Progenitor cell of endocrine pancreas (in vitro differentiated cells): ENCODE measurements at regions not wholly inside any gene's neighbourhood (a gene's known extent, or its start where the extent isn't known, plus 50 kb on each side); places are given as distances from the start of the nearest gene placed in this dataset.

ENCODE experiments used
- DNase-seq: peaks from one replicate; pipeline ENCODE4 v3.0.0; 2021; ENCODE audit warnings: low spot score; ENCODE audit not compliant: unreplicated experiment
- H3K27ac Mint-ChIP-seq: 2 replicates; pipeline ENCODE4 v1.8.0; 2021; ENCODE audit warnings: mild to moderate bottlenecking, moderate library complexity, mixed read lengths
- H3K27me3 Mint-ChIP-seq: 2 replicates; pipeline ENCODE4 v1.8.0; 2021; ENCODE audit warnings: mixed read lengths
- H3K36me3 Mint-ChIP-seq: 2 replicates; pipeline ENCODE4 v1.8.0; 2022; ENCODE audit warnings: mixed read lengths; ENCODE audit not compliant: insufficient read depth
- H3K4me1 Mint-ChIP-seq: 2 replicates; pipeline ENCODE4 v1.8.0; 2021; ENCODE audit warnings: low read depth, mixed read lengths
- H3K4me3 Mint-ChIP-seq: 2 replicates; pipeline ENCODE4 v1.8.0; 2021; ENCODE audit warnings: low read depth, mild to moderate bottlenecking, moderate library complexity, mixed read lengths
- H3K9me3 Mint-ChIP-seq: 2 replicates; pipeline ENCODE4 v1.8.0; 2021; ENCODE audit warnings: low read depth, mixed read lengths
- TF ChIP-seq, protein P1 (sequence below): fragments of 200-600 bp; sonication (generic); IDR thresholded peaks from one replicate; pipeline ENCODE4 v1.5.0; 2021; ENCODE audit warnings: antibody characterized with exemption, mild to moderate bottlenecking; ENCODE audit not compliant: unreplicated experiment

- H3K27ac Mint-ChIP-seq, result no peak overlapping the region
- no peak overlapping the region for H3K4me3 Mint-ChIP-seq
- no peak for DNase-seq
- no peaks in the 10 kb centered on the region for H3K9me3 Mint-ChIP-seq
- H3K4me1 Mint-ChIP-seq, result no peaks in the 10 kb centered on the region
- H3K36me3 Mint-ChIP-seq, result no peaks in the 10 kb centered on the region
- TF ChIP-seq, protein P1, sequence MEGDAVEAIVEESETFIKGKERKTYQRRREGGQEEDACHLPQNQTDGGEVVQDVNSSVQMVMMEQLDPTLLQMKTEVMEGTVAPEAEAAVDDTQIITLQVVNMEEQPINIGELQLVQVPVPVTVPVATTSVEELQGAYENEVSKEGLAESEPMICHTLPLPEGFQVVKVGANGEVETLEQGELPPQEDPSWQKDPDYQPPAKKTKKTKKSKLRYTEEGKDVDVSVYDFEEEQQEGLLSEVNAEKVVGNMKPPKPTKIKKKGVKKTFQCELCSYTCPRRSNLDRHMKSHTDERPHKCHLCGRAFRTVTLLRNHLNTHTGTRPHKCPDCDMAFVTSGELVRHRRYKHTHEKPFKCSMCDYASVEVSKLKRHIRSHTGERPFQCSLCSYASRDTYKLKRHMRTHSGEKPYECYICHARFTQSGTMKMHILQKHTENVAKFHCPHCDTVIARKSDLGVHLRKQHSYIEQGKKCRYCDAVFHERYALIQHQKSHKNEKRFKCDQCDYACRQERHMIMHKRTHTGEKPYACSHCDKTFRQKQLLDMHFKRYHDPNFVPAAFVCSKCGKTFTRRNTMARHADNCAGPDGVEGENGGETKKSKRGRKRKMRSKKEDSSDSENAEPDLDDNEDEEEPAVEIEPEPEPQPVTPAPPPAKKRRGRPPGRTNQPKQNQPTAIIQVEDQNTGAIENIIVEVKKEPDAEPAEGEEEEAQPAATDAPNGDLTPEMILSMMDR, result no peak
- peaks cover 4% of the 10 kb centered on the region for H3K27me3 Mint-ChIP-seq
These were observed 93.9 kb upstream of the EDIL3 start for GRCh38 chr5:84478603-84479002.

DNA sequence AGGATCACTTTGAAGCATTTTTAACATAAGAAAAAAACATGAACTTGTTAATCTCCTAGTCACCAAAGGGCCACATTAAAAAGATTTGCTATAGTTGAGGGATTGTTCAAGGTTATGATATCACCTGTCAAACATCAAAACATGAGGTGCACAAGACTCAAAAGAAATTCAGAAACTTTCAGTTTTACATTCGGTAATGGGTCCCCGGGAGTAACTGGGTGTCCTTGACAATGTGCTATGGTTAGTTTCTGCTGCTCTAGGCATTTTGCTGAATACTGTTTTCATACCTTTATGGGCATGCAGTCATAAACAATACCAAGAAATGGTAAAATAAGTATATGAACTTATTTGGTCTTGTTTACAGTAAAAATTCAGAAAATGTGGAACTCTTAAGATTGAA lies 92.8 kb upstream of the EDIL3 start:
- Mint-ChIP-seq H3K4me1 (no peaks in the 10 kb centered on the region), H3K27me3 (peaks cover 4% of the 10 kb centered on the region), H3K36me3 (no peaks in the 10 kb centered on the region), H3K4me3 (no peak overlapping the region), H3K9me3 (peaks cover 5% of the 10 kb centered on the region), H3K27ac (no peak overlapping the region)
- TF ChIP-seq, protein P1, result no peak
- no peak for DNase-seq

DNA sequence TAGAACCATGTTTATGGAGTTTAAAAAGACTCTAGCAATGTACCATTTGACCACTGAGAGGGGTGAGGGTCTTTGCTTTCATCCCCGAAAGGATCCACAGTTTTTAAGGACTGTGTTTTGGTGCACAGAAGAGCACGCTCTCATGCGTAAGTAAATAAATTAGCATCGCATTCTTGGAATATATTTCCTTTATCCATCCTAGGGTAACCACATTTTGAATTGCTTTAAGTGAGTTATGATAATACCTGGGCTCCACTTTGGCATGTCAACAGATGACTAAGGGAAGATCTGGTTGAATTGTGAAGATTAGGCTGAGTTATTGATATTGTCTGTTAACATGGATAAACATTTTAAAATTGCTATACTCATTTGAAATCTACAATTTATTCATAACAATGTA lies 89.4 kb upstream of the EDIL3 start:
- no peaks in the 10 kb centered on the region for H3K27me3 Mint-ChIP-seq
- no peaks in the 10 kb centered on the region for H3K36me3 Mint-ChIP-seq
- DNase-seq, result no peak
- H3K9me3 Mint-ChIP-seq, result peaks cover 7% of the 10 kb centered on the region
- H3K4me1 Mint-ChIP-seq, result no peaks in the 10 kb centered on the region
- TF ChIP-seq, protein P1, result no peak
- H3K27ac Mint-ChIP-seq, result no peak overlapping the region
- H3K4me3 Mint-ChIP-seq, result no peak overlapping the region

DNA sequence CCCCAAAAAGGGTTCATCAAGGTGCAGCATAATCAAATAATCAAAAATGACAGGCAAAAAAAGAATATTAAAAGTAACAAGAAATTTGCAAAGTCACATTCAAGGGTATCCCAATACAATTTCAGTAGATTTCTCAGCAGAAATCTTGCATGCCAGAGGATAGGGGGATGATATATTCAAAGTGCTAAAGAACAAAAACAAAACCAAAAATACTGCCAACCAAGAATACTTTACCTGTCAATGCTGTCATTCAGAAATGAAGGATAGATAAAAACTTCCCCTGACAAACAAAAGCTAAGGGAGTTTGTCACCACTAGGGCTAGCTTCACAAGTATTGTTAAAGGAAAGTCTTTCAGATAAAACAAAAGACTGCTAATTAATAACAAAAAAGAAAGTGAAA lies 68.7 kb upstream of the EDIL3 start:
- H3K4me3 Mint-ChIP-seq, result no peak overlapping the region
- TF ChIP-seq, protein P1, result no peak
- no peak for DNase-seq
- peaks cover 6% of the 10 kb centered on the region for H3K9me3 Mint-ChIP-seq
- H3K4me1 Mint-ChIP-seq, result no peaks in the 10 kb centered on the region
- no peaks in the 10 kb centered on the region for H3K36me3 Mint-ChIP-seq
- H3K27ac Mint-ChIP-seq, result no peak overlapping the region
- H3K27me3 Mint-ChIP-seq, result no peaks in the 10 kb centered on the region

GRCh38 chr5:84450617-84451414 lies 66.1 kb upstream of the EDIL3 start:
- H3K9me3 Mint-ChIP-seq, result peaks cover 6% of the 10 kb centered on the region
- TF ChIP-seq, protein P1, result peak; percentile 46
- no peak for DNase-seq

More at GRCh38 chr5:84450617-84451414, 66.1 kb upstream of the EDIL3 start:
- Mint-ChIP-seq H3K4me3 (no peak overlapping the region), H3K27ac (no peak overlapping the region), H3K27me3 (no peaks in the 10 kb centered on the region), H3K4me1 (no peaks in the 10 kb centered on the region), H3K36me3 (no peaks in the 10 kb centered on the region)
